ENCODE measurements at regions not wholly inside any gene's neighbourhood (a gene's known extent, or its start where the extent isn't known, plus 50 kb on each side); places are given as distances from the start of the nearest gene placed in this dataset.

DNA sequence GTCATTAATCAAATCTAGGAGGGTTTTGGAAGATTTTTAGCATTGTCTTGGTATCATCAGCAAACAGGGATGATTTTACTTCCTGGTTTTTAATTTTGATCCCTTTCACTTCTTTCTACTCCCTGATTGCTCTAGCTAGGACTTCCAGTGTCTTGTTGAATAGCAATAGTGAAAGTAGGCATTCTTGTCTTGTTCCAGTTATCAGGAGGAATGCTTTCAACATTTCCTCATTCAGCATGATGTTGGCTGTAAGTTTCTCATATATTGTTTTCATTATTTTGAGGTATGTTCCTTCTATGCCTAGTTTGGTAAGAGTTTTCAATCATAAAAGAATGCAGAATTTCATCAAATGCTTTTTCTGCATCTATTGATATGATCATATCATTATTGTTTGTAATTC lies 244.2 kb upstream of the CLEC14A start:
- no peak for DNase-seq

DNA sequence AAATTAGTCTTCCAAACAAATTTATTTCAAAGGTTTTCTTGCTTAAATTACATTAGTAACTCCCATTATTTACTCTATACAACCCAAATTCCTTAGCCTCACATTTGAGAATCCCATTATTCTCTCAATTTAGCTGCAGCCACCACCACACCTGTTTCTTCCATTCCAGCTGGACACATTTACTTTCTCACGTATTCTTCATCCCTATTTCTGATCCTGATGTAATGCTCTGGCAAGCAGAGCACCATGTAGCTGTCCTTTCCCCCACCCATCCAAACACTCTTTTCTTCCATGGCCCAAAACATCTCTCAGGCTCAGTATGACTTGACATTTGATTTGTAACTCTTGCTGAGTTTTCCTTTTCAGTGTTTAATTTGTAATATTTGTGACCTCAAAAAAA lies 240.2 kb upstream of the CLEC14A start:
- no peak for DNase-seq

DNA sequence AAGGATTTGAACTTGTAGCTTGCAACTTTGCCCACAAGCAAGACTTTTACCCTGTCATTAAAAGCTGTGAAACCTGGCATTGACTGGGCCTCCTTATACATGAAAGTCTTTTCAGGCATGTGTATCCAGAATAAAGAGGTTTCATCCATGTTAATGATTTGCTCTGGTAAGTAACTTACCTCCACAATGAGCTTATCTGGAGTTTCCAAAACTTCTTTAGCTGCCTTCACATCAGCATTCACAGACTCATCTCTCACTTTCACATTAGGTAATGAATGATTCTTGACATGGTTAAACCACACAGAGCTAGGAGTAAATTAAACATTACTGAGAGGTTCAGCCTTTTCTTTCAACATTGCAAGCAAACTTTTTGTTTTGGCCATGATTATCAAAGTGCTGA lies 234.4 kb upstream of the CLEC14A start:
- DNase-seq, result no peak

DNA sequence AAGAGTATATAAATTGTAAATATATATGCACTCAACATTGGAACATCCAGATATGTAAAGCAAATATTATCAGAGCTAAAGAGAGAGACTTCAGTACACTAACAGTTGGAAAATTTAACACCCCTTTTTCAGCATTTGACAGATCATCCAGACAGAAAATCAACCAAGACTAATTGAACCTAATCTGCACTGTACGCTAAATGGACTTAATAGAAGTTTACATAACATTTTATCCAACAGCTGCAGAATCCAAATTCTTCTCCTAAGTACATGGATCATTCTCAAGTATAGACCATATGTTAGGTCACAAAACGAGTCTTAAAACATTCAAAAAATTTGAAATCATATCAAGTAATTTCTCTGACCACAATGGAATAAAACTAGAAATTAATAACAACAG lies 229.1 kb upstream of the CLEC14A start:
- no peak for DNase-seq

DNA sequence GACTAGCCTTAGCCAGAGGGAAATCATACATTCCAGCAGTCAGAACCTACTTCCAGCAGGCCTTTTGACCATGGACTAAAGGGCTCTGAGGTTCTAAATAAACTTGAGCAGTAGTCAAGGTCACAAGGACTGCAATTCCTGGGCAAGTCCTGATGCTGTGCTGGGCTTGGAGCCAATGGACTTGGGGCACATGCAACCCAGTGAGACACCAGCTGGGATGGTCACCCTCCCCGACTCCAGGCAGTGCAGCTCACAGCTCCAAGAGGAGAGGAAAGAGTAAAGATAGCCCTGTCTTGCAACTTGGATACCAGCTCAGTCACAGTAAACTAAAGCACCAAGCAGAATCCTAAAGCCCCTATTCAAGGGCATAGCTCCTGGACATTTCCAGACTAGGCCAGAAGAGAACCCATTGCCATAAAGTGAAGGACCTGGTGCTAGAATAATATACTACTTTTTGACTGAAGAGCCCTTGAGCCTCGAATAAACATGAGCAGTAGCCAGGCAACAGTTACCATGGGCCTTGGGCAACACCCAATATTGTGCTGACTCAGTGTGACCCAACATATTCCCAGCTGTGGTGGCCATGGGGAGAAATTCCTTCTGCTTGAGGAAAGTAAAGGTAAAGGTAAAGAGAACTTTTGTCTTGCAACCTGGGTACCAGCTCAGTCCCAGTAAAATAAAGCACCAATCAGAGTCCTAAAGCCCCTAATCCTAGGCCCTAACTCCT lies 226.2 kb upstream of the CLEC14A start:
- peak; percentile 40 to 46 for DNase-seq

DNA sequence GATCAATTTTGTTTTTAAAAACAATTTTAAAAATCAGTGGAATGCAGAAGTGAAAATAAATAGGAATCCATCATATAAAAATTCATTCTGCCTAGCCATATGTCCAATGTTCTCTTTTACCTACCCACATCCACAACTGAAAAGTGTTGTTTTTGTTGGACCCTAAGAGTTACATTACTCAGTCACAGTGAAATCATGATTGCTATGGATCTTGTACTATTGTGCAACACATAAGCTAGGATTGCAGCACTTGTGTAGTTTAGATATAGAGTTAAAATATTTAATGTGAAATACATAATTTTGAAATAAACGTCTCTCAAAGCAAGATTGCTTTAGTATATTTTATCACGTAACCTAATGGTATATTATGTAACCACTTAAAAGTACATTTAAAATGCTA lies 213.3 kb upstream of the CLEC14A start:
- DNase-seq, result no peak

DNA sequence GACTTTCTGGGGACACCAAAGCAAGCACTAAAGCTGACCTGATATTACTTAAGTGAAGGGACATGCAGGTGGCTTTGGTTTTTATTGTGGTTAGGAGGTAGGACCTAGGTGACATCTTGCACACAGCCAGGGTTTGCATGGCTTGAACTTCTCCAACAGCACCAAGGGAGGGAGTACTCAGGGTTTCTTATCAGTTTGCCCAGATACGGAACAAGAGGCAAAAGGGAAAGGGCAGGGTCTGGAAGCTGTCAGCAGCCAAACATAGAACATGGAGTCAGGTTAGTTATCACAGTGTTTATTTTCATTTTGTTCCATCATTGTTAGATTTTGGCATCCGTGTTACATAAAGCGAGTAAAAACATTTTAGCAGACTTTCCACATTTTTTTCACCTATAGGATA lies 186.3 kb upstream of the CLEC14A start:
- DNase-seq, result no peak

DNA sequence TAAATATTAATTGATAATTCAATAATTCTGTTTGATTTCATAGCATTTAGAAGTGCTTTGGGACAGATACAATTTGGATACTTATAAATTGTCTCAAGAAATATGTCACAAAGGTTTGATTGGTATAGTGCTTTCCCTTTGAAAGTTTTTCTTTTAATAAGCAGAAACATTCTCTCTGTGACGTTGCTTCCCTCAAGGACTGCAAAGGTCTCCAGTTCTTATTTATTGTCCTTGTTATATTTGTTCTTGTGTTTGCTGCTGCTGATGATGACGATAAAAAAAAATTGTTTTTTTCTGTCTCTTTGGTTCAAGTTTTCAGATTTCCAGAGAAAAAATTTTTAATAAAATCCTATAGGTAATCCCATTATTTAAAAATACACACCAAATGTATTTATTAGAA lies 176.3 kb upstream of the CLEC14A start:
- DNase-seq, result no peak

DNA sequence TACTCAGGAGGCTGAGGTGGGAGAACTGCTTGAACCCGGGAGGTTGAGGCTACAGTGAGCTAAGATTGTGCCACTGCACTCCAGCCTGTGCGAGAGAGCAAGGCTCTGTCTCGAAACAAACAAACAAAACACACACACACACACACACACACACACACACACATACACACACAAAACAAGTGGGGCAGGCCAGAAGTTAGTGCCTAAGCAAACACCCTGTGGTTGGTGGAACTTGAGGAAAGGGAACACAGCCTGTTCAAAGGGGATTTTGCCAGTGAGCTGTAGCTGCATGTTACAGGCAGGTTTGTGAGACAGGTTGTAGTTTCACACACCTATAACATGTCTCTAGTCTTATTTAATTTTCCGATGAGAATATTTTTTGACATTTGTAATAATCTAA lies 175.3 kb upstream of the CLEC14A start:
- no peak for DNase-seq

DNA sequence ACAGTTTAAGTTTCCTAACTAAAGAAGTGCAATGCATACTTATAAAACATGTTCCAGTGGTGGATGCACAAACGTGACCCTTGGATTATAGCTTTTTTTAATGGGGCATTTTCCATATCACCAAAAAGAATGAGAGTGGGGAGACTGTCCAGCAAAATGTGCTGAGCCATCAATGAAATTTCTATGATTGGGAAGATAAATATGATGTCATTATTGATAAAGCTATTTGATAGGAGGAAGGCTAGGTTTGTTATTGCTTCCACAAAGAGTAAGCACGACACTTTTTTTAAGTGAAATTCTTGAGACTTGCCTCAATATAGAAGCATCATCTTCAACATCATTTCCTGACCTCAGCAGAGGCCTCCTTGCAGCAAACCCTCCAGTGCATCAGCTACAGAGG lies 174.6 kb upstream of the CLEC14A start:
- no peak for DNase-seq

DNA sequence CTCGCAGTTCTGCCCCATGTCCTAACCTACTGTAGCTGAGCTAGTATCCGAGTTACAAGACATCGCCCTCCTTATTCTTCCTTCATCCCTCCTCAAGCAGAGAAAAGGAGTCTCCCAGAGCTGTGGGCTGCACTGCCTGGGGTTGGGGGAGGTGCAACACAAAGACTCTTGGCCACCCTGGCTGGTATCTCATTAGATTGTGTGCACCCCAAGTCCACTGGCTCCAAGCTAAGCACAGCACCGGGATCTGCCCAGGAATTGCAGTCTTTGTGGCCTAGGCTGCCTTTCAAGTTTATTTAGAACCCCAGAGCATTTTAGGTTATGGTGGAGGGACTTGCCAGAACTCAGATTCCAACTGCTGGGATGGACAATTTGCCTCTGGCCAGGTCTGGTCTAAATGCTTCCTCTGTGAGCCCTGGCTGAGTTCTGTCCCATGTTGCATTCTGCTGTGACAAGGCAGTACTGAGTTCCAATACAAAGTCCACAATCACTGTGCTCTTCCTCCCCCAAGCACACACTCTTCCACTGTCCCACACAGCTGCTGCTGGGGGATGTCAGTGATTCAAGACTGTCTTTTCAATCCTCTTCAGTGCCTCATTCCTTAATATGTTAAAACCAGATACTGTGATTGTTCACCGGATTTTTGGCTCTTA lies 169.6 kb upstream of the CLEC14A start:
- no peak for DNase-seq

DNA sequence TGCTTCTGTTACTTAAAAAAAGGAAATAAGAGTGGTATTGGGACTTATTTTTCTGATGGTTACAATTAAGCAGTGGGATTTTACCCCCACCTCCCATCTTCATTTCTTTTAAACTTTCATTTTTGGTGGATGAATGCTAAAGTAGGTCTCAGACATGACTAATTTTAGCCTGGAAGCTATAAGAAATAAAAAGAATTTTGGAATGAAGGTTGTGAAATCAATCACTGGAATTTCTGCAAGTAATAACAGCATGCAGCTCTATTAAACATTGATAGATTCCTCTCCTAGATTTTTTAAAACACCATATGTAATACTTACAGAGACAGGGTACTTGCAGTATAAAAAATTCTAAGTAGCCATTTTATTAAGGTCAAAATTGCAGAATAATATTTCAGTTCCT lies 164.2 kb upstream of the CLEC14A start:
- no peak for DNase-seq

DNA sequence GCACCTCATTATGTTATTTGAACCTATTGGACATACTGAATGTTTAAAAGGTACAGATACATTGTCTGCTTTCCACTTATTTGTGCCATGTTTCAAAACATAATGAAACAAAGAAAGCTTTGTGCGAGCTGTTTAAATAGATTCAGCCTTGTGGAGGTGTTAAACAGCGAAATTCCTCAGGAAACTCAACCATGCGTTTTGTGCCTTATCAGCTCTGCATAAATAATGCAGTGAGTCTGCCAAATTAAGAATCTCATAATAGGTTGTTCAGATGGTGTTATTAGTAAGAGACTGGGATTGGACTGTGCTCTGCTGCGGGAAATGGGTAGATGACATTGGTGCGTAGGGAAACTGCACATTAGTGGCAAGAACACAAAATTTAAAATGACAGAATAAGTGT lies 163.7 kb upstream of the CLEC14A start:
- no peak for DNase-seq

DNA sequence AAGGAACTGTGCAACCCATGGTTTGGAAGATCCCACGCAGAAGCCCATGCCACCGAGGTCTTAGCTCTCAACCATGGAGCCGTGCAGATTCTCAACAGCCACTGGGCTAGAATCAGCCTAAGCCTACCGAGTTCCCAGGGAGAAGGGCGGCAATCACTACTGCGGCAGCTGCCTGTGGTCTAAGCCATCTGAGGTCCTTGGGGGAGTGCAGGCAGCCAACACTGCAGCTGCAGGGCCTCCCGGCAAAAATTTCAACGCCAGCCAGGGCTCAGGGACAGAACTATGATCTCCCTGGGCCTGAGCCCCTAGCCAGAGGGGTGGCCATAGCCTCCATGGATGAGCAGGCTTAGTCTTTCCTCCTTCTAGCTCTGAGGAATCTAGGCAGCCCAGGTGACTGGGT lies 156.8 kb upstream of the CLEC14A start:
- DNase-seq, result no peak

DNA sequence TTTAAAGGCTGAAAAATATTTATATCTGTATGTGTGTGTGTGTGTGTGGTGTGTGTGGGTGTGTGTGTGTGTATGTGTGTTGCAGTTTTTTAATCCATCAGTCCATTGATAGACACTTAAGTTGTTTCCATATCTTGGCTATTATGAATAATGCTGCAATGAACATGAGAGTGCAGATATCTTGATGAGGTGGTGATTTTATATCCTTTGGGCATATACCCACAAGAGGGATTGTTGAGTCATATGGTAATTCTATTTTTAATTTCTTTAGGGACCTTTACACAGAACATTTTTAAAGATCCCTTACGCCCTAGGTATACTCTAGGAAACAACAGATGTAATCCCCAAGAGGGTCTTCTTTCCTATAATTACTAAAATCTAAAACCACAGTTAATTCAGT lies 154.5 kb upstream of the CLEC14A start:
- no peak for DNase-seq

DNA sequence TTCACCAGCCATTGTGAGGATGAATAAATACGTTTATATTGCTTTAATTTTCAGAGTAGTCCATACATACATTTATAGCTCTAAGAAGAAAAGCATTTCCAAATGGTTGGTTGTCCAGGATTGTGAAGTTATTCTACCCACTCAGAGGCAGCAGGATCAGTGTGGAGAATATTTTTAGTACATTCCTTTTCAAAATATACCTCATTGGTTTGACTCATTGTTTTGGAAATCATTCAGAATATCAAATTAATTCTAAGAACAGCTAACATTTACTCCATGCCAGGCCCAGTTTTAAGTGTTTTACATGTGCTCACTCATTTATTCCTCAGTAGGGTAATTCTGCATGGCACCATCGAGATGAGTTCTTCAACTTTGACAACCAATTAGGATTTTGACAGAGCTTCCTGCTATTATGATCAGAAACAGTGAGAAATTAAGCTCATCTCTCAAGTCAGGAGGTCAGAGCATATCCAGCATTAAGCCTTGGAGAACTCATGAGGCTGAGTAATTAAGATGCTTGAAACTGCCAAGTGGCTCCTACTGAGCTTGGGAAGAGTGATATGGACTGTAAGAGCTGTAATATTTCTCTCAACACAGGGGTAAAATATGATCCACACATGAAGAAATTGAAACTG lies 153.3 kb upstream of the CLEC14A start:
- DNase-seq, result peak in 1 of 2 experiments; percentile 19

DNA sequence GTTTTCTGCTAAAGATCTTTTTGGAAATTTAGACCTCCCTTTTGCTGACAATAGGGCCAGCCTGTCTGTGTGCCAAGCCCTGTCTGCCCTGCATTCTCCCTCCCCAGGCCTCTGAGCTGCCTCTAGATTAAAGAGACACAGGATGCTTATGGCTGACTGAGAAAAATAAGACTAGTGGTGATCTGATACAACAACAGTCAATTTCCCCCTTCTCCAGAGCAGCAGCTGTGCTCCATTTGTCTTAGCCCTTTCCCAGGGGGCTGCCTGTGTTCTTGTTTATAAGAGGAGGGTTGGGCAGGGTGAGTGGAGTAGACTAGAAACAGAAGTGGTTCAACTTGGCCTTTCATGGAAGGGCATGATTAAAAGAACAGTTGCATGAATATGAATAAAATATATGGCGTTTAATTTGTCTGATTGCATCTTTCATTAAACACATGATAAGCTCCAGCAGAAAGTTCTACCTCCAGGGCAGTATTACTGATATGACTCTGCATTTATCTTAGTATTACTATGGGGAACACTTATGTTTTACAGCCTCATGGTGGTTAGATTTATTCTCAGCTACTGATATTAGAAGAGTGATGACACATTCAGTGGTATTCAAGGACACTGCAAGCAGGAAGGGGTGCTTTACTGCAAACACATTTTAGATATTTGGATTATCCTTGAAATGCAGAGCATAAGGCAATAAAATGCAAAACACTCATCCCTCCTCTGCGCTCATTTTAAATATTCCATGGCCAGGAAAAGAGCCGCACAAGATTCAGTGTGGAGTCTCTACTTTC lies 150.2 kb upstream of the CLEC14A start:
- peak; percentile 49 to 52 for DNase-seq

DNA sequence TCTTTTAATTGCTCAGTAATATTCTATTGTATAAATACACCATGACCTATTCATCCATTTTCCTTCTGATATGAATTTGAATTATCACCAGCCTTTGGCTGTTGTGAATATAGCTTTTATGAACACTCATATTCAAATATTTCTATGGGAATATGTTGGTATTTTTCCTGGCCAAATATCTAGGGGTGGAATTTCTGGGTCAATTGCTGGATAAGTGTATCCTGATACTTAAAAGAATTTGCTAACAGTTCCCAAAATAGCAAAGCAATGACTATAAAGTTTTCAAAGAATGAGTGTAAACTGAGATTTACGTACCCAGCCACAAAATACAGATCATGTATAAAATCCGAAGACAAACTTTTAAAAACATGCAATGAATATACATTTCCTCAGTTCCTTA lies 148.7 kb upstream of the CLEC14A start:
- DNase-seq, result no peak

DNA sequence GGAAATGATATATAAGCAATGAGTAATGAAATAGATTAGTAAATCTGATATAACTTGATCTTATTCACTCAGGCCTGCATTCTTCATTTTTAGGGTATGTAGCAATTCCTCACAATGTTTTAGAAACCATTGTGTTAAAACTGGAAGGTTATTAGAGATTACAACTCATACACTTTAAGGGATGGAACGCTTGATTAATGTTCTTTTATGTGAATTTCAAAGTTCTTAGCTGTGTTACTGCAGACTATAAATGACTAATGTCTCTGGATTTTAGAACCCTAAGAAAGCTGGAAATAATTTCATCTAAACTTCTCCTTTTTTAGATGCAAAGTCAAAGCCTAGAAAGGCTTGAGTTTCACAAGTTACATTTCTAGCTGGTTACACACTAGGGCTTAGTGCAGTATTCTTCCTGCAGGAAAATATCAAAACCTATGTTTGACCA lies 148.2 kb upstream of the CLEC14A start:
- no peak for DNase-seq

DNA sequence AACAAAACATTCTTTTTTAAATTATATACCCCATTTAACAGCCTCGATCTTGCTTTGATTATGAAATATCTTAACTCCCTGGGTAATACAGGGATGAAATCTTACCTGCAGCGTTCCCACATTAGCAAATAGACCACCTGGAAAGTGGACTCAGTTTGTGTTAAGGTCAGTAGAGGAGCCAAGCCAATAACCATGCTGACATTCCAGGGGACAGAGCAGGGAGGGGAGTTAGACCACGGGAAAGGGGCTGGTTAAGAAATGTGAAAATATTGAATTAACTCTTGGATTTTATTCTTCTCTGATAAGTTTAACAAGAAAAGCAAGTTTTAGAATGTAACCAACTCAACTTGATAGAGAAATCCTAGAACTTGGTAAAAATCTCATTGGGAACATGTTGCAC lies 144.9 kb upstream of the CLEC14A start:
- no peak for DNase-seq

DNA sequence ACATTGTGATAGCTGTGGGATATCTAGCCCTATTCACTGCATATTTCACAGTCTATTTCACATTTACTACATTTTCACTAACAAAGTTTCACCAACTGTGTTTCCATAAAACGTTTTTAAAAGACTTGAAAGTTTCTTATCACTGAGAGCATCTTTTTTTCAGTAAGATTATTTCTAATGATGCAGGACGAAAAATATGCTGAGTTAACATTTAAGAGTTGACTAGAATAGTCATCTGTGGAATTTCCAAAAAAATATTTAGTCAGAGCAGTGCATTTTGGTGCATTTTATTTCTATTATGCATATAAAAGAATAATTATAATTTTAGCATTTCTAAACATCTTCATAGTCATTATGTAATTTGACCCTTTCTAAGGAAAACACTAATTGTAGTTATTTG lies 143.8 kb upstream of the CLEC14A start:
- DNase-seq, result no peak

DNA sequence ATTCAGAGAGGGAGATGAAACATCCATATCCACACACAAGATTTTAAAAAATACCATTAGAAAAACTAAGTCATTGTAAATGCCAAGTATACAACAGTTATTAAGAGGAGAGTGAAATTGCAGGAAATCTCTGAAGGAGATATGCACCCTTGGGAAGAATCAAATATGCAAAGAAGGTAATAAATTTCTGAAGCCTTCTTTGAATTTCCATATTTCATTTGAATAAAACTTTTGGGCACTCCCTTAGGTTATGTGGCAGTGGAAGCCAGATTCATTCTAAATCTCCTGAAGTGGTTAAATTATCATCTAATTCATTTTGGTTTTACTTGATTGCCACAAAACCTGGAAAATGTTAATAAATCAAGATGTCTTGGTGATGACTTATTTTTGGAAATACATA lies 138.9 kb upstream of the CLEC14A start:
- no peak for DNase-seq

DNA sequence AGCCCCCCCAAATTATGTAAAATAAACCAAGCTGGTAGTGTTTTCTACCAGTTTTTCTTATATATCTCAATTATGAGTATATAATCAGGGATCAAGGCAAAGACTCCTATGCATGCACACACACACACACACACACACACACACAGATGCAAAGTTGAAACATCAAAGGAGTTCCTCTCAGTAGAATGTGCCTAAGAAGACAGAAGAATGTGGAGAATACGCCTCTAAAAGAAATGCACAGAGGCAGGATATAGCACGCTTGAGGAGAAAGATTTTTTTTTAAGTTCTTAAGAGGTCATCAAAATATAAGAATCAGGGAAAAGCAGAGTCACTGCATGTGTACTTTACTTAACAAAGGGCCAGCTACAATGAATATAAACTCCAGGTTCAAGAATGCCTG lies 138.2 kb upstream of the CLEC14A start:
- no peak for DNase-seq

DNA sequence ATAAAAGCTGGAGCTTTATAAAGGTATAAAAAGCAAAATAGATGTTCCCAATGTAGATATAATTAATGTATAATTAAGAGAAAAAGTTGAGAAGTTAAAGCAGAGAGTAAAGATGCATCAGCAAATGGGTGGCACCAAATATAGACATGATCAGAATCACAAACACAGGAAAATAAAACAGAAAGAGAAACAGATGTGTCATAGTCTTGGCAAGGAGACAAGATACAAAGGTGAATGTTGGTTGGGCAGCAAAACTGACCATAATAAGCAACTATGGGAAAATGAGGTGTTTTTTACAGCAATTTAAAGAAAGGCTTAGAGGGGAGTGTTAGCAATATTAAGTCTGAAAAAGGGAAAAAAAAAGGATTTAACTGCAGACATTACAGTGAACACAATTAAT lies 135.4 kb upstream of the CLEC14A start:
- DNase-seq, result no peak

Data from NCI-H187 (cell line).